ENCODE measurements at regions not wholly inside any gene's neighbourhood (a gene's known extent, or its start where the extent isn't known, plus 50 kb on each side); places are given as distances from the start of the nearest gene placed in this dataset.

DNA sequence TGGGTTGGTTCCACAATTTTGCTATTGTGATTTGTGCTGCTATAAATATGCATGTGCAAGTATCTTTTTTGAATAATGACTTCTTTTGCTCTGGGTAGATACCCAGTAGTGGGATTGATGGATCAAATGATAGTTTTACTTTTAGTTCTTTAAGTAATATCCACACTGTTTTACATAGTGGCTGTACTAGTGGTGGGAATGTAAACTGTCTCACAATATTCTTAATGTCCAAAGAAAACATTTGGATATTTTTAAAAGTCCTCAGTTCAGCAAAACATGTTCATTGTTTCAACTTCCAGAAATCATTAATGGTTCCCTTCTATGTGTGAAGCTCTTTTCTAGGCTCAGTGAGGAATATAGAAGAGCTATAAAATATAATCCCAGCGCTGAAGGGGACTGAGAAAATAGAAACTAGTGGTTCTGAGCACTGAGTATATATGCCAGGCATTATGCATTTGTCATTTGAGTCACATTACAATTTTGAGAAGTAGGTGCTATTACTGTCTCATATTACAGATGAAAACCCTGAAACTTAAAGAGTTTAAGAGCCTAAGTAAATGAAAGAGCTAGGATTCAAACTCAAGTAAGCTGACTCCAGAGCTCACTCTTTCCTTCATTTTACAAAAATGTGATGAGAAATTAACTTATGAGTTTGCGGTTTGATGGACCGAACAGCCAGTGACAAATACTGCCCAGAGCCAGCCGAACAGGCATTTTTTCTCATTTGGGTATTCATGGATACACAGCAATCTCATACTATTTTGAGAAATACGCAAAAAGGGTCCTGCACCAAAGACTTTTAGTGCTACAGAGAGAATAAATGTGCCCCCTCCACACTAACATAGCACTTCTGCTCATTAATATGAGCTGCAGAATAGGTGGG lies 250.1 kb downstream of the TBX18 start:
- TF ChIP-seq, protein P1, sequence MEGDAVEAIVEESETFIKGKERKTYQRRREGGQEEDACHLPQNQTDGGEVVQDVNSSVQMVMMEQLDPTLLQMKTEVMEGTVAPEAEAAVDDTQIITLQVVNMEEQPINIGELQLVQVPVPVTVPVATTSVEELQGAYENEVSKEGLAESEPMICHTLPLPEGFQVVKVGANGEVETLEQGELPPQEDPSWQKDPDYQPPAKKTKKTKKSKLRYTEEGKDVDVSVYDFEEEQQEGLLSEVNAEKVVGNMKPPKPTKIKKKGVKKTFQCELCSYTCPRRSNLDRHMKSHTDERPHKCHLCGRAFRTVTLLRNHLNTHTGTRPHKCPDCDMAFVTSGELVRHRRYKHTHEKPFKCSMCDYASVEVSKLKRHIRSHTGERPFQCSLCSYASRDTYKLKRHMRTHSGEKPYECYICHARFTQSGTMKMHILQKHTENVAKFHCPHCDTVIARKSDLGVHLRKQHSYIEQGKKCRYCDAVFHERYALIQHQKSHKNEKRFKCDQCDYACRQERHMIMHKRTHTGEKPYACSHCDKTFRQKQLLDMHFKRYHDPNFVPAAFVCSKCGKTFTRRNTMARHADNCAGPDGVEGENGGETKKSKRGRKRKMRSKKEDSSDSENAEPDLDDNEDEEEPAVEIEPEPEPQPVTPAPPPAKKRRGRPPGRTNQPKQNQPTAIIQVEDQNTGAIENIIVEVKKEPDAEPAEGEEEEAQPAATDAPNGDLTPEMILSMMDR (IDR thresholded peaks at IDR 0.05), result no peak
- TF ChIP-seq EZH2phosphoT487 (IDR thresholded peaks at IDR 0.05) (no peak), EZH2 (IDR thresholded peaks at IDR 0.05) (no peak)

Measured in neural progenitor cell (in vitro differentiated cells).